Cardiac muscle cell (in vitro differentiated cells and primary cell): ENCODE measurements at regions not wholly inside any gene's neighbourhood (a gene's known extent, or its start where the extent isn't known, plus 50 kb on each side); places are given as distances from the start of the nearest gene placed in this dataset.

Experiments
- DNase-seq, 2 donors: peaks; one replicate each; pipeline versions ENCODE4 v3.0.0 to v3.0.0-alpha.2; 2010 to 2017; ENCODE audit warnings: low read depth in 1 of 2, low spot score in 1 of 2
- H3K27ac ChIP-seq: fragments of 200-600 bp; sonication (generic); 2 replicates; pipeline ENCODE4 v1.5.1; 2016
- H3K27me3 ChIP-seq: fragments of 200-600 bp; sonication (generic); 2 replicates; pipeline ENCODE4 v1.6.0; 2016; ENCODE audit warnings: control low read depth
- H3K36me3 ChIP-seq: fragments of 200-600 bp; sonication (generic); 2 replicates; pipeline ENCODE4 v1.5.1; 2016; ENCODE audit warnings: control low read depth
- H3K4me1 ChIP-seq: fragments of 200-600 bp; sonication (generic); 2 replicates; pipeline ENCODE4 v1.8.1; 2017; ENCODE audit warnings: low read depth, mild to moderate bottlenecking, mixed run types
- H3K4me3 ChIP-seq: fragments of 200-600 bp; sonication (generic); 2 replicates; pipeline ENCODE4 v1.5.1; 2016; ENCODE audit warnings: mild to moderate bottlenecking
- H3K9me3 ChIP-seq: fragments of 200-600 bp; sonication (generic); 2 replicates; pipeline ENCODE4 v1.5.1; 2017; ENCODE audit warnings: low read depth, mild to moderate bottlenecking, control low read depth
- CTCF ChIP-seq: IDR thresholded peaks from 2 replicates; pipeline ENCODE4 v1.5.1; 2012; ENCODE audit warnings: low read depth, mild to moderate bottlenecking, low read length

- no peaks in the 10 kb centered on the region for H3K36me3 ChIP-seq
- H3K4me3 ChIP-seq, result peak overlapping the region; percentile 31
- no peak overlapping the region for H3K27ac ChIP-seq
- no peaks in the 10 kb centered on the region for H3K9me3 ChIP-seq
- no peak for DNase-seq
- H3K27me3 ChIP-seq, result peaks cover 100% of the 10 kb centered on the region
- H3K4me1 ChIP-seq, result peaks cover 5% of the 10 kb centered on the region
- TF ChIP-seq CTCF, result no peak
Observed at GRCh38 chr12:54126696-54127537, 61.9 kb downstream of the SMUG1 start.

GRCh38 chr12:54127538-54128259 lies 61.1 kb downstream of the SMUG1 start:
- DNase-seq, result no peak
- H3K4me3 ChIP-seq, result no peak overlapping the region
- TF ChIP-seq CTCF, result no peak
- peaks cover 100% of the 10 kb centered on the region for H3K27me3 ChIP-seq
- peaks cover 5% of the 10 kb centered on the region for H3K4me1 ChIP-seq
- H3K27ac ChIP-seq, result no peak overlapping the region
- no peaks in the 10 kb centered on the region for H3K9me3 ChIP-seq
- no peaks in the 10 kb centered on the region for H3K36me3 ChIP-seq

GRCh38 chr12:54128416-54128815 lies 60.4 kb downstream of the SMUG1 start:
- Histone ChIP-seq H3K9me3 (no peaks in the 10 kb centered on the region), H3K27ac (no peak overlapping the region), H3K36me3 (no peaks in the 10 kb centered on the region), H3K27me3 (peaks cover 100% of the 10 kb centered on the region), H3K4me1 (peaks cover 5% of the 10 kb centered on the region), H3K4me3 (no peak overlapping the region)
- no peak for DNase-seq
- TF ChIP-seq CTCF, result no peak

GRCh38 chr12:54129028-54129903 lies 59.5 kb downstream of the SMUG1 start:
- TF ChIP-seq CTCF, result no peak
- Histone ChIP-seq H3K27me3 (peaks cover 100% of the 10 kb centered on the region), H3K27ac (no peak overlapping the region), H3K4me3 (no peak overlapping the region), H3K9me3 (no peaks in the 10 kb centered on the region), H3K4me1 (peaks cover 5% of the 10 kb centered on the region), H3K36me3 (no peaks in the 10 kb centered on the region)
- DNase-seq, result no peak
